NCI-H524 (cell line): ENCODE measurements at regions not wholly inside any gene's neighbourhood (a gene's known extent, or its start where the extent isn't known, plus 50 kb on each side); places are given as distances from the start of the nearest gene placed in this dataset.
"Not testable (repeated sequence)": the region's sequence is repeated elsewhere in the genome, so short reads cannot be mapped to it uniquely, and the experiment has no call there.

Experiments used
- DNase-seq, 2 experiments: peaks; one replicate each; lab custom pipeline; 2025; lab: John Stamatoyannopoulos, UW

GRCh38 chr1:222066539-222066938 lies 324.6 kb upstream of the DUSP10 start:
- no peak for DNase-seq

GRCh38 chr1:222065234-222065633 lies 323.3 kb upstream of the DUSP10 start:
- no peak for DNase-seq

- DNase-seq: no peak
Observed at GRCh38 chr1:222064388-222065211, 322.7 kb upstream of the DUSP10 start.

GRCh38 chr1:222062640-222063039 lies 320.8 kb upstream of the DUSP10 start:
- no peak for DNase-seq

- DNase-seq: no peak
Observed at GRCh38 chr1:222061711-222062359, 319.9 kb upstream of the DUSP10 start.

GRCh38 chr1:222060210-222060916 lies 318.5 kb upstream of the DUSP10 start:
- no peak for DNase-seq

GRCh38 chr1:222058249-222058648 lies 316.4 kb upstream of the DUSP10 start:
- DNase-seq: no peak

GRCh38 chr1:222057162-222057561 lies 315.3 kb upstream of the DUSP10 start:
- no peak for DNase-seq

- DNase-seq: no peak
Observed at GRCh38 chr1:222054416-222054815, 312.5 kb upstream of the DUSP10 start.

GRCh38 chr1:222053790-222054294 lies 312.0 kb upstream of the DUSP10 start:
- no peak for DNase-seq

- DNase-seq: not testable (repeated sequence)
Observed at GRCh38 chr1:222051311-222051710, 309.4 kb upstream of the DUSP10 start.

- DNase-seq: not testable (repeated sequence)
Observed at GRCh38 chr1:222049661-222050060, 307.8 kb upstream of the DUSP10 start.

- no peak for DNase-seq
Observed at GRCh38 chr1:222049176-222049575, 307.3 kb upstream of the DUSP10 start.

- no peak for DNase-seq
Observed at GRCh38 chr1:222048094-222048595, 306.3 kb upstream of the DUSP10 start.

GRCh38 chr1:222047366-222047765 lies 305.5 kb upstream of the DUSP10 start:
- no peak for DNase-seq

- DNase-seq: no peak
Observed at GRCh38 chr1:222046684-222047263, 304.9 kb upstream of the DUSP10 start.

GRCh38 chr1:222045786-222046185 lies 303.9 kb upstream of the DUSP10 start:
- DNase-seq: no peak

GRCh38 chr1:222045236-222045635 lies 303.3 kb upstream of the DUSP10 start:
- DNase-seq: no peak

GRCh38 chr1:222043444-222044292 lies 301.8 kb upstream of the DUSP10 start:
- DNase-seq: no peak

GRCh38 chr1:222042120-222042519 lies 300.2 kb upstream of the DUSP10 start:
- no peak for DNase-seq

GRCh38 chr1:222040955-222041354 lies 299.1 kb upstream of the DUSP10 start:
- DNase-seq: no peak
